ENCODE measurements at regions not wholly inside any gene's neighbourhood (a gene's known extent, or its start where the extent isn't known, plus 50 kb on each side); places are given as distances from the start of the nearest gene placed in this dataset.
"Not testable (repeated sequence)": the region's sequence is repeated elsewhere in the genome, so short reads cannot be mapped to it uniquely, and the experiment has no call there.

DNA sequence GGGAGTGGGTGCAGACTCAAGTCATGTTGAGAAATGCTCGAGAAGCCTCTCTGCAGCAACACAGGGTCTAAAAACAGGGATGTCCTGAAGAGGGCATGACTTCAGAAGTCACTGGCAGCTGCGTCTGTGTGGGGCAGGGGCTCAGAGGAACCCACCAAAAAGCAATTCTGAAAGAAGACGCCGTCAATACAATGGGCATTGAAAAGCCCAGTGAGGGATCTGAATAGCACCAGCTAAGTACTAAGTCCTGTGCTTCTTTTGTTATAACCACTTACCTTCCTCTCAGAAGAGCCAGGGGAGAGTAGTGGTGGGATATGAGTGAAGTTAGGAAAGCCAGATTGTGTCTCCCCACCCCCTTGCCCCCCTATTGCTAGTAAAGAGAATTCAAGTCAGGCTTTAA lies 137.2 kb downstream of the INHBA start:
- intact Hi-C loops (cut with DNase I): no loop called here

DNA sequence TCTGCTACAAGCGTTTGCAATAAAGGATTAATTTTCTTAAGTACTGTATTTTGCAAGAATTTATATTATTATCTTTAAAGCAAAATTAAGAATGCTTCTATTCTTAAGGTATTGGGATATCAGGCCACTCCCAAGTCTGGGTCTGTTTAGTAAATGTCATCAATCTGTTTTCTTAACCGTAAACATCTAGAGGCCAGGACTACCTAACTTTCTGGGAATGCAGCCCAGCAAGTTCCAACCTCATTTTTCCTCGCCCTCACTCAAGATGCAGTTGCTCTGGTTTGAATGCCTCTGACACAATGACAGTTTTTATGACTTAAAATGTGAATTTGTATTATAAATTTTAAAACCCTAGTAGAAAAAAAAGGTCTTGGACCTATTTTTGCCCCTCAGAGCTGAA lies 143.5 kb downstream of the INHBA start:
- 76 to 81% methylated on average over 3 of the region's 3 CpGs for WGBS, 2 donors
- Histone ChIP-seq H3K36me3 (no peaks in the 10 kb centered on the region), H3K4me3 (no peak overlapping the region), H3K27me3 (no peaks in the 10 kb centered on the region), H3K9me3 (no peaks in the 10 kb centered on the region), H3K27ac (no peak overlapping the region), H3K4me1 (no peaks in the 10 kb centered on the region)
- DNase-seq: no peak
- intact Hi-C loops (cut with DNase I): no loop called here
- TF ChIP-seq POLR2A (IDR thresholded peaks at IDR 0.05): no peak
- no peak for TF ChIP-seq POLR2AphosphoS5 (IDR thresholded peaks at IDR 0.05)
- TF ChIP-seq EP300 (IDR thresholded peaks at IDR 0.05): no peak
- TF ChIP-seq, protein P1, sequence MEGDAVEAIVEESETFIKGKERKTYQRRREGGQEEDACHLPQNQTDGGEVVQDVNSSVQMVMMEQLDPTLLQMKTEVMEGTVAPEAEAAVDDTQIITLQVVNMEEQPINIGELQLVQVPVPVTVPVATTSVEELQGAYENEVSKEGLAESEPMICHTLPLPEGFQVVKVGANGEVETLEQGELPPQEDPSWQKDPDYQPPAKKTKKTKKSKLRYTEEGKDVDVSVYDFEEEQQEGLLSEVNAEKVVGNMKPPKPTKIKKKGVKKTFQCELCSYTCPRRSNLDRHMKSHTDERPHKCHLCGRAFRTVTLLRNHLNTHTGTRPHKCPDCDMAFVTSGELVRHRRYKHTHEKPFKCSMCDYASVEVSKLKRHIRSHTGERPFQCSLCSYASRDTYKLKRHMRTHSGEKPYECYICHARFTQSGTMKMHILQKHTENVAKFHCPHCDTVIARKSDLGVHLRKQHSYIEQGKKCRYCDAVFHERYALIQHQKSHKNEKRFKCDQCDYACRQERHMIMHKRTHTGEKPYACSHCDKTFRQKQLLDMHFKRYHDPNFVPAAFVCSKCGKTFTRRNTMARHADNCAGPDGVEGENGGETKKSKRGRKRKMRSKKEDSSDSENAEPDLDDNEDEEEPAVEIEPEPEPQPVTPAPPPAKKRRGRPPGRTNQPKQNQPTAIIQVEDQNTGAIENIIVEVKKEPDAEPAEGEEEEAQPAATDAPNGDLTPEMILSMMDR (IDR thresholded peaks at IDR 0.05): no peak

More for the DNA sequence above, 137.2 kb downstream of the INHBA start:
- no peaks in the 10 kb centered on the region for H3K27me3 ChIP-seq
- no peaks in the 10 kb centered on the region for H3K36me3 ChIP-seq
- no peak for DNase-seq
- H3K9me3 ChIP-seq: no peaks in the 10 kb centered on the region
- no peak overlapping the region for H3K4me3 ChIP-seq
- H3K27ac ChIP-seq: no peak overlapping the region
- H3K4me1 ChIP-seq: no peaks in the 10 kb centered on the region
- TF ChIP-seq, protein P1 (IDR thresholded peaks at IDR 0.05): no peak
- TF ChIP-seq POLR2AphosphoS5 (IDR thresholded peaks at IDR 0.05) (no peak), POLR2A (IDR thresholded peaks at IDR 0.05) (no peak), EP300 (IDR thresholded peaks at IDR 0.05) (no peak)
- 78 to 86% methylated on average over 4 of the region's 4 CpGs for WGBS, 2 donors

- no peak overlapping the region for H3K27ac ChIP-seq
- DNase-seq: no peak
- H3K9me3 ChIP-seq: no peaks in the 10 kb centered on the region
- H3K4me3 ChIP-seq: no peak overlapping the region
- TF ChIP-seq POLR2AphosphoS5 (IDR thresholded peaks at IDR 0.05): no peak
- TF ChIP-seq, protein P1 (IDR thresholded peaks at IDR 0.05): no peak
- no peak for TF ChIP-seq EP300 (IDR thresholded peaks at IDR 0.05)
- no peak for TF ChIP-seq POLR2A (IDR thresholded peaks at IDR 0.05)
- H3K36me3 ChIP-seq: no peaks in the 10 kb centered on the region
- H3K4me1 ChIP-seq: no peaks in the 10 kb centered on the region
- no peaks in the 10 kb centered on the region for H3K27me3 ChIP-seq
- intact Hi-C loops (cut with DNase I): no loop called here
These were observed 148.4 kb downstream of the INHBA start for GRCh38 chr7:41554481-41554880.

DNA sequence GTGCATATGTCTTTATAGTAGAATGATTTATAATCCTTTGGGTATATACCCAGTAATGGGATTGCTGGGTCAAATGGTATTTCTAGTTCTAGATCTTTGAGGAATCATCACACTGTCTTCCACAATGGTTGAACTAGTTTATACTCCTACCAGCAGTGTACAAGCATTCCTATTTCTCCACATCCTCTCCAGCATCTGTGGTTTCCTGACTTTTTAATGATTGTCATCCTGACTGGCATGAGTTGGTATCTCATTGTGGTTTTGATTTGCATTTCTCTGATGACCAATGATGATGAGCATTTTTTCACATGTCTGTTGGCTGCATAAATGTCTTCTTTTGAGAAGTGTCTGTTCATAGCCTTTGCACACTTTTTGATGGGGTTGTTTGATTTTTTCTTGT lies 152.8 kb downstream of the INHBA start:
- H3K27ac ChIP-seq; H3K36me3 ChIP-seq; H3K9me3 ChIP-seq; H3K4me1 ChIP-seq; H3K27me3 ChIP-seq; DNase-seq; H3K4me3 ChIP-seq; intact Hi-C loops (cut with DNase I): not testable (repeated sequence)

DNA sequence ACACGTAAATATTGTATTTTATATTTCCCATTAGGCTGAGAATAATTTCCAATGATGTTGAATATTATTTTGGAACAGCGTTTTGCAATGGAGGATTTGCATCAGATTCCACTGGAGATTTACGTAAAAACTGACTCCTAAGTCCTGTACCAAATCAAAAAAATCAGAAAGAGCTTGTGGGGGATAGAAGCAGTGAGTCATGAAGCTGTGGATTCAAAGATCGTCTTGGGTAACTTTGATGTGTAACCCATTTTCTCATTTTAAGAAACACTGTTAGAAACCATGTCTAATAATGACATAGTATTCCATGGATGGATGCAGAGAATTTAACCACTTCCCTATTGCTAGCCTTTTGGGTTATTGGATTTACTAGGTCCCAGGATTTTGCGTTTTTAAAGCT lies 158.6 kb downstream of the INHBA start:
- no peak for DNase-seq
- no peaks in the 10 kb centered on the region for H3K36me3 ChIP-seq
- H3K4me1 ChIP-seq: no peaks in the 10 kb centered on the region
- H3K4me3 ChIP-seq: no peak overlapping the region
- 73 to 84% methylated on average over 5 of the region's 5 CpGs for WGBS, 2 donors
- H3K9me3 ChIP-seq: no peaks in the 10 kb centered on the region
- TF ChIP-seq POLR2AphosphoS5 (IDR thresholded peaks at IDR 0.05) (no peak), POLR2A (IDR thresholded peaks at IDR 0.05) (no peak), EP300 (IDR thresholded peaks at IDR 0.05) (no peak)
- TF ChIP-seq, protein P1 (IDR thresholded peaks at IDR 0.05): no peak
- no peak overlapping the region for H3K27ac ChIP-seq
- no peaks in the 10 kb centered on the region for H3K27me3 ChIP-seq
- intact Hi-C loops (cut with DNase I): no loop called here

All from sigmoid colon (tissue), 6 donors.